Ovary (tissue), 7 donors: ENCODE measurements at regions not wholly inside any gene's neighbourhood (a gene's known extent, or its start where the extent isn't known, plus 50 kb on each side); places are given as distances from the start of the nearest gene placed in this dataset.

Experiments used
- DNase-seq, 5 donors: peaks; one replicate each; pipeline ENCODE4 v3.0.0-alpha.2; 2019 to 2020
- H3K27ac ChIP-seq, 2 donors: fragments of 200-600 bp; one replicate each; pipeline versions ENCODE4 v1.5.1 to v1.8.0; 2019 to 2022
- H3K27me3 ChIP-seq: fragments of 200-600 bp; one replicate; pipeline ENCODE4 v1.8.0; 2022
- H3K36me3 ChIP-seq: fragments of 200-600 bp; sonication (generic); one replicate; pipeline ENCODE4 v1.5.1; 2019
- H3K4me1 ChIP-seq: one replicate; pipeline ENCODE4 v1.8.1; 2013; ENCODE audit warnings: mild to moderate bottlenecking, moderate library complexity; ENCODE audit not compliant: insufficient read depth
- H3K4me3 ChIP-seq: fragments of 200-600 bp; sonication (generic); one replicate; pipeline ENCODE4 v1.5.1; 2017
- H3K9me3 ChIP-seq, 2 donors: fragments of 200-600 bp in 1 of 2; sonication (generic) in 1 of 2; one replicate each; pipeline versions ENCODE4 v1.5.1 to v1.8.1; 2013 to 2019; ENCODE audit warnings: mild to moderate bottlenecking in 1 of 2, moderate library complexity in 1 of 2
- CTCF ChIP-seq, 3 donors: fragments of 450-650 bp in 2 of 3; fragments of 200-600 bp in 1 of 3; IDR thresholded peaks; one replicate each; pipeline versions ENCODE4 v1.5.1 to v1.8.0; 2016 to 2022; ENCODE audit warnings: antibody characterized with exemption in 3 of 3, mild to moderate bottlenecking in 1 of 3
- EP300 ChIP-seq: sonication (generic); formaldehyde crosslinking; IDR thresholded peaks from one replicate; pipeline ENCODE4 v1.6.1; 2017; ENCODE audit warnings: antibody characterized with exemption
- POLR2A ChIP-seq: fragments of 450-650 bp; IDR thresholded peaks from one replicate; pipeline ENCODE4 v1.6.1; 2017; ENCODE audit warnings: antibody characterized with exemption, mild to moderate bottlenecking, moderate library complexity
- WGBS, 3 donors: extraction: QIAGEN DNeasy Blood & Tissue Kit in 1 of 3; methylation state at CpG; one replicate each; pipeline versions ENCODE4 v1.1.5 to v1.1.7; 2013 to 2017; 5-methylcytosine and 5-hydroxymethylcytosine counted together
- intact Hi-C, 4 donors: fragments of 100-400 bp; cut with DNase I; formaldehyde crosslinking; loops; one replicate each; pipeline versions ENCODE4 v1.11.0 to v1.15.1; 2022 to 2023
- donor health status: DM: no; HTN: no; CAD: no; lungs with moderate emphysema.
- donor health status: DM: no; HTN: no; CAD: no.
- donor health status: Bipolar disorder and iron deficiency.
- donor health status: DM: no; HTN: no; CAD: no.
- donor health status: DM: yes; HTN: yes; CAD: no.

- 71 to 91% (median 75%) methylated on average over 3 of the region's 3 CpGs for WGBS, 3 donors
- H3K9me3 ChIP-seq: no peaks in the 10 kb centered on the region
- intact Hi-C loops: no loop called here
- peaks cover 6% of the 10 kb centered on the region for H3K4me1 ChIP-seq
- no peak overlapping the region for H3K27ac ChIP-seq
- no peak for TF ChIP-seq POLR2A
- TF ChIP-seq CTCF (IDR thresholded peaks at IDR 0.05): no peak
- no peak for TF ChIP-seq EP300
- no peaks in the 10 kb centered on the region for H3K36me3 ChIP-seq
- H3K4me3 ChIP-seq: no peak overlapping the region
- H3K27me3 ChIP-seq: no peaks in the 10 kb centered on the region
- no peak for DNase-seq
Observed at GRCh38 chr2:71782323-71782722, 329.0 kb downstream of the DYSF start.

GRCh38 chr2:71781695-71782228 lies 328.4 kb downstream of the DYSF start:
- no peak for DNase-seq
- no peaks in the 10 kb centered on the region for H3K27me3 ChIP-seq
- no peaks in the 10 kb centered on the region for H3K36me3 ChIP-seq
- H3K9me3 ChIP-seq: no peaks in the 10 kb centered on the region
- H3K27ac ChIP-seq: no peak overlapping the region
- peaks cover 6% of the 10 kb centered on the region for H3K4me1 ChIP-seq
- WGBS, 3 donors: 66 to 77% (median 72%) methylated on average over 5 of the region's 5 CpGs
- TF ChIP-seq POLR2A (no peak), CTCF (IDR thresholded peaks at IDR 0.05) (no peak), EP300 (no peak)
- no peak overlapping the region for H3K4me3 ChIP-seq
- intact Hi-C loops: no loop called here

- intact Hi-C loops: no loop called here
- Histone ChIP-seq H3K4me1 (peaks cover 6% of the 10 kb centered on the region), H3K27me3 (no peaks in the 10 kb centered on the region), H3K4me3 (no peak overlapping the region), H3K27ac (no peak overlapping the region), H3K9me3 (no peaks in the 10 kb centered on the region), H3K36me3 (no peaks in the 10 kb centered on the region)
- 84 to 98% (median 87%) methylated on average over 7 of the region's 7 CpGs for WGBS, 3 donors
- no peak for DNase-seq
- no peak for TF ChIP-seq POLR2A
- no peak for TF ChIP-seq EP300
Observed at GRCh38 chr2:71780162-71780561, 326.8 kb downstream of the DYSF start.

GRCh38 chr2:71779774-71780105 lies 326.4 kb downstream of the DYSF start:
- no peak for TF ChIP-seq POLR2A
- no peak for TF ChIP-seq CTCF (IDR thresholded peaks at IDR 0.05)
- no peak for TF ChIP-seq EP300
- no peaks in the 10 kb centered on the region for H3K9me3 ChIP-seq
- H3K27me3 ChIP-seq: no peaks in the 10 kb centered on the region
- no peak overlapping the region for H3K27ac ChIP-seq
- DNase-seq: no peak
- H3K4me1 ChIP-seq: peaks cover 6% of the 10 kb centered on the region
- no peak overlapping the region for H3K4me3 ChIP-seq
- no peaks in the 10 kb centered on the region for H3K36me3 ChIP-seq
- intact Hi-C loops: no loop called here

GRCh38 chr2:71778936-71779773 lies 325.8 kb downstream of the DYSF start:
- DNase-seq: peak in 4 of 5 donors; percentile 19 to 60 (median 40)
- intact Hi-C loops: no loop called here
- peaks cover 6% of the 10 kb centered on the region for H3K4me1 ChIP-seq
- H3K27ac ChIP-seq: no peak overlapping the region
- no peaks in the 10 kb centered on the region for H3K27me3 ChIP-seq
- no peak overlapping the region for H3K4me3 ChIP-seq
- no peaks in the 10 kb centered on the region for H3K36me3 ChIP-seq
- H3K9me3 ChIP-seq: no peaks in the 10 kb centered on the region
- TF ChIP-seq EP300: no peak
- TF ChIP-seq CTCF (IDR thresholded peaks at IDR 0.05): no peak
- no peak for TF ChIP-seq POLR2A
- WGBS, 3 donors: 20 to 41% (median 22%) methylated on average over 8 of the region's 8 CpGs
